ENCODE measurements at regions not wholly inside any gene's neighbourhood (a gene's known extent, or its start where the extent isn't known, plus 50 kb on each side); places are given as distances from the start of the nearest gene placed in this dataset.

- CTCF ChIA-PET, result interaction anchor here (0.6 to 0.7 kb wide), 2 partner anchors 17 to 43 kb away, joined by 3 read pairs; no protein-coding TSS in a partner anchor
- POLR2A ChIA-PET, result no interaction called here
- no peak for TF ChIP-seq ARNT (IDR thresholded peaks at IDR 0.05)
- TF ChIP-seq HDGF (IDR thresholded peaks at IDR 0.05; ENCODE audit: borderline replicate concordance), result no peak
- no peak for TF ChIP-seq CTBP1 (IDR thresholded peaks at IDR 0.05; ENCODE audit: borderline replicate concordance)
- TF ChIP-seq TARDBP (IDR thresholded peaks at IDR 0.05), result no peak
- no peak for TF ChIP-seq SUZ12 (IDR thresholded peaks at IDR 0.05)
- TF ChIP-seq ELF4 (IDR thresholded peaks at IDR 0.05), result no peak
- no peak for DNase-seq (ENCODE audit: extremely low spot score)
These were observed 291.1 kb upstream of the NOCT start for GRCh38 chr4:138724530-138724929.

GRCh38 chr4:138716559-138717335 is 298.8 kb upstream of the NOCT start:
- TF ChIP-seq HDGF (IDR thresholded peaks at IDR 0.05; ENCODE audit: borderline replicate concordance) (no peak), LEF1 (IDR thresholded peaks at IDR 0.05; ENCODE audit: borderline replicate concordance) (no peak), SUZ12 (IDR thresholded peaks at IDR 0.05) (no peak), ARNT (IDR thresholded peaks at IDR 0.05) (no peak), FOXK2 (IDR thresholded peaks at IDR 0.05) (no peak), NFRKB (IDR thresholded peaks at IDR 0.05) (no peak), L3MBTL2 (conservative IDR thresholded peaks at IDR 0.05) (no peak), PKNOX1 (IDR thresholded peaks at IDR 0.05) (no peak), FOXA1 (IDR thresholded peaks at IDR 0.05) (no peak)
- no peak for DNase-seq (ENCODE audit: extremely low spot score)
- ChIA-PET POLR2A (no interaction called here), CTCF (no interaction called here)

GRCh38 chr4:138710297-138710696 is 305.3 kb upstream of the NOCT start:
- CTCF ChIA-PET, result no interaction called here

GRCh38 chr4:138709859-138710258 is 305.7 kb upstream of the NOCT start:
- ChIA-PET CTCF (no interaction called here), POLR2A (no interaction called here)
- DNase-seq (ENCODE audit: extremely low spot score), result no peak
- TF ChIP-seq SP1 (IDR thresholded peaks at IDR 0.05) (no peak), ELF4 (IDR thresholded peaks at IDR 0.05) (no peak), SUZ12 (IDR thresholded peaks at IDR 0.05) (no peak), HDGF (IDR thresholded peaks at IDR 0.05; ENCODE audit: borderline replicate concordance) (no peak), CTBP1 (IDR thresholded peaks at IDR 0.05; ENCODE audit: borderline replicate concordance) (no peak), FOXM1 (IDR thresholded peaks at IDR 0.05; ENCODE audit: borderline replicate concordance) (no peak), ZNF384 (IDR thresholded peaks at IDR 0.05) (no peak), LEF1 (IDR thresholded peaks at IDR 0.05; ENCODE audit: borderline replicate concordance) (no peak), FOXA1 (IDR thresholded peaks at IDR 0.05) (no peak), PKNOX1 (IDR thresholded peaks at IDR 0.05) (no peak), FOXK2 (IDR thresholded peaks at IDR 0.05) (no peak), NFRKB (IDR thresholded peaks at IDR 0.05) (no peak), L3MBTL2 (conservative IDR thresholded peaks at IDR 0.05) (no peak), BHLHE40 (IDR thresholded peaks at IDR 0.05; ENCODE audit: borderline replicate concordance) (no peak), TARDBP (IDR thresholded peaks at IDR 0.05) (no peak), ARNT (IDR thresholded peaks at IDR 0.05) (no peak)

More at GRCh38 chr4:138710297-138710696, 305.3 kb upstream of the NOCT start:
- DNase-seq (ENCODE audit: extremely low spot score), result no peak
- no peak for TF ChIP-seq PKNOX1 (IDR thresholded peaks at IDR 0.05)
- no peak for TF ChIP-seq HDGF (IDR thresholded peaks at IDR 0.05; ENCODE audit: borderline replicate concordance)
- TF ChIP-seq NFRKB (IDR thresholded peaks at IDR 0.05), result no peak
- TF ChIP-seq FOXK2 (IDR thresholded peaks at IDR 0.05), result no peak
- no peak for TF ChIP-seq FOXM1 (IDR thresholded peaks at IDR 0.05; ENCODE audit: borderline replicate concordance)
- TF ChIP-seq L3MBTL2 (conservative IDR thresholded peaks at IDR 0.05), result no peak
- TF ChIP-seq SP1 (IDR thresholded peaks at IDR 0.05), result no peak
- no peak for TF ChIP-seq SUZ12 (IDR thresholded peaks at IDR 0.05)
- no peak for TF ChIP-seq ARNT (IDR thresholded peaks at IDR 0.05)
- TF ChIP-seq ELF4 (IDR thresholded peaks at IDR 0.05), result no peak
- TF ChIP-seq FOXA1 (IDR thresholded peaks at IDR 0.05), result no peak
- TF ChIP-seq CTBP1 (IDR thresholded peaks at IDR 0.05; ENCODE audit: borderline replicate concordance), result no peak
- no peak for TF ChIP-seq ZNF384 (IDR thresholded peaks at IDR 0.05)
- TF ChIP-seq BHLHE40 (IDR thresholded peaks at IDR 0.05; ENCODE audit: borderline replicate concordance), result no peak
- no peak for TF ChIP-seq LEF1 (IDR thresholded peaks at IDR 0.05; ENCODE audit: borderline replicate concordance)
- no peak for TF ChIP-seq TARDBP (IDR thresholded peaks at IDR 0.05)
- POLR2A ChIA-PET, result no interaction called here

- DNase-seq (ENCODE audit: extremely low spot score), result no peak
- POLR2A ChIA-PET, result no interaction called here
- TF ChIP-seq NFRKB (IDR thresholded peaks at IDR 0.05) (no peak), TARDBP (IDR thresholded peaks at IDR 0.05) (no peak), PKNOX1 (IDR thresholded peaks at IDR 0.05) (no peak), LEF1 (IDR thresholded peaks at IDR 0.05; ENCODE audit: borderline replicate concordance) (no peak), CTBP1 (IDR thresholded peaks at IDR 0.05; ENCODE audit: borderline replicate concordance) (no peak), FOXM1 (IDR thresholded peaks at IDR 0.05; ENCODE audit: borderline replicate concordance) (no peak), SP1 (IDR thresholded peaks at IDR 0.05) (no peak), HDGF (IDR thresholded peaks at IDR 0.05; ENCODE audit: borderline replicate concordance) (no peak), SUZ12 (IDR thresholded peaks at IDR 0.05) (no peak), FOXA1 (IDR thresholded peaks at IDR 0.05) (no peak), ZNF384 (IDR thresholded peaks at IDR 0.05) (no peak), ELF4 (IDR thresholded peaks at IDR 0.05) (no peak), FOXK2 (IDR thresholded peaks at IDR 0.05) (no peak)
- CTCF ChIA-PET, result no interaction called here
These were observed 307.6 kb upstream of the NOCT start for GRCh38 chr4:138707746-138708677.

Data from HEK293T (cell line).